ENCODE measurements at regions not wholly inside any gene's neighbourhood (a gene's known extent, or its start where the extent isn't known, plus 50 kb on each side); places are given as distances from the start of the nearest gene placed in this dataset.

DNA sequence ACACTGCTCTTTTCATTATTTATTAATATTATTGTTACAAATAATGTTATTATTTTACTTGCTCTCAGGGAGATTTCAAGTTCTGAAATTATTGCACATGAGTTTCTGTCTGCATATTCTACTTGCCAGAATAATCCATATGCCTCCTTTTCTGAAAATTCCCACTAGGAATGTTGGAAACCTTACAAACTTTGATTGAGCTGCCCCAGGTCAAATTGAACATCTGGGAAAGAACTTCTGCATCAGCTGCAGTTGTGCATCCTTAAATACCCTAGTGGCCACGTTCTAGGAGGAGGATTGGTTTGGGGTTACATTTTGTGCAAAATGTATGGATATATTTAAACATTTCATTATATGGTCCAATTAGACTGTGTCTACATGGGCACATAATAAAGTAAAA lies 1302.7 kb upstream of the PIK3C3 start:
- TF ChIP-seq POLR2A (IDR thresholded peaks at IDR 0.05) (no peak), EP300 (IDR thresholded peaks at IDR 0.05) (no peak), POLR2AphosphoS5 (IDR thresholded peaks at IDR 0.05) (no peak)
- TF ChIP-seq, protein P1, sequence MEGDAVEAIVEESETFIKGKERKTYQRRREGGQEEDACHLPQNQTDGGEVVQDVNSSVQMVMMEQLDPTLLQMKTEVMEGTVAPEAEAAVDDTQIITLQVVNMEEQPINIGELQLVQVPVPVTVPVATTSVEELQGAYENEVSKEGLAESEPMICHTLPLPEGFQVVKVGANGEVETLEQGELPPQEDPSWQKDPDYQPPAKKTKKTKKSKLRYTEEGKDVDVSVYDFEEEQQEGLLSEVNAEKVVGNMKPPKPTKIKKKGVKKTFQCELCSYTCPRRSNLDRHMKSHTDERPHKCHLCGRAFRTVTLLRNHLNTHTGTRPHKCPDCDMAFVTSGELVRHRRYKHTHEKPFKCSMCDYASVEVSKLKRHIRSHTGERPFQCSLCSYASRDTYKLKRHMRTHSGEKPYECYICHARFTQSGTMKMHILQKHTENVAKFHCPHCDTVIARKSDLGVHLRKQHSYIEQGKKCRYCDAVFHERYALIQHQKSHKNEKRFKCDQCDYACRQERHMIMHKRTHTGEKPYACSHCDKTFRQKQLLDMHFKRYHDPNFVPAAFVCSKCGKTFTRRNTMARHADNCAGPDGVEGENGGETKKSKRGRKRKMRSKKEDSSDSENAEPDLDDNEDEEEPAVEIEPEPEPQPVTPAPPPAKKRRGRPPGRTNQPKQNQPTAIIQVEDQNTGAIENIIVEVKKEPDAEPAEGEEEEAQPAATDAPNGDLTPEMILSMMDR (IDR thresholded peaks at IDR 0.05) = no peak
- Histone ChIP-seq H3K4me3 (no peak overlapping the region), H3K9me3 (peaks cover 0 to 3% (median under 1%) of the 10 kb centered on the region in 4 donors), H3K27me3 (no peaks in the 10 kb centered on the region), H3K36me3 (no peaks in the 10 kb centered on the region), H3K27ac (no peak overlapping the region), H3K4me1 (no peaks in the 10 kb centered on the region)
- DNase-seq = no peak
- intact Hi-C loops (cut with DNase I) = no loop called here
- 41 to 50% methylated on average over 1 of the region's 1 CpG for WGBS, 2 donors

DNA sequence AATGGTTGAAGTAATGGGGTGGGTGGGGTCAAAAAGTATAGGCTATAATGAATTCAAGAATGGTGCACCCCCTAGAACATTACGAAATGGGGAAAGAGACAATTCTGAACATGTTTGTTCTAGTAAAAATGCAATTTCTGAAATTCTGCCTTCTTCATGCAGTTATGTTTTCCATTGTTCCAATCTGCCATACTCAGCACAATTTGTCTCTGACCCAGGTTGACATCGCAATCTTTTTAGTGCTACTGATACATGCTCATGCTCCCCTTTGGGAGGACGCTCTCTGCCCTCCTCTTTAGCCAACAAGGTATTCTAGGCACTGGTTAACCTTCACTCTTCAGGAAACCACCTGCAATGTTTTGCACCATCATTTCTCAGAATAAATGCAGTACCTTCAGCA lies 1303.9 kb upstream of the PIK3C3 start:
- intact Hi-C loops (cut with DNase I) = no loop called here
- H3K9me3 ChIP-seq = peaks cover 0 to 3% (median 0%) of the 10 kb centered on the region in 4 donors
- H3K36me3 ChIP-seq = no peaks in the 10 kb centered on the region
- H3K4me1 ChIP-seq = no peaks in the 10 kb centered on the region
- 84 to 88% methylated on average over 3 of the region's 3 CpGs for WGBS, 2 donors
- H3K4me3 ChIP-seq = no peak overlapping the region
- DNase-seq = no peak
- no peak overlapping the region for H3K27ac ChIP-seq
- TF ChIP-seq POLR2AphosphoS5 (IDR thresholded peaks at IDR 0.05) (no peak), EP300 (IDR thresholded peaks at IDR 0.05) (no peak), POLR2A (IDR thresholded peaks at IDR 0.05) (no peak)
- TF ChIP-seq, protein P1 (IDR thresholded peaks at IDR 0.05) = no peak
- H3K27me3 ChIP-seq = no peaks in the 10 kb centered on the region

DNA sequence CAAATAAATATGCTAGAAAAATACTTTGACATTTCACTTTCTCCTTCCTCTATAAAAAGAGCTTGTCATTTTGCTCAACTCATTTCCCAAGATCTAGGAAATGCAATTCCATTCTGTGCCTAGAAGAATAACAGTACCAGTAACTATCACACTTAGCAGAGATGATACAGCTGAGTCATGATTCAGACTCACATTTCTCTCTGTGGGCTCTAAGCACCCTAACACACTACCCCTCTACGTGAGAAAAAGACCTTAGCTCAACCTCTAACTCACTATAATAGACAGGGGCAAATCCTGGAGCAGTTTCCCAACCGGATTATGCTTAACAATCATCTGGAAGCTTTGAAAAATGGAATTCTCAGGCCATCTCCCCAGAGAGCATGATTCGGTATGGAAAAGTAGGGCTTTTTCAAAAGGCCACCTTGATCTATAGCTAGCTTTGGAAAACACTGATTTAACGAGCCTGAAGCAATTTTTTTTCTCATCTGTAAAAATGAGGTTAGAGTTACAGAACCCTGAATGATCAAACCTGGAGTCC lies 1312.3 kb upstream of the PIK3C3 start:
- no peak overlapping the region for H3K4me3 ChIP-seq
- intact Hi-C loops (cut with DNase I) = no loop called here
- no peaks in the 10 kb centered on the region for H3K36me3 ChIP-seq
- TF ChIP-seq EP300 (IDR thresholded peaks at IDR 0.05) (no peak), POLR2A (IDR thresholded peaks at IDR 0.05) (no peak), POLR2AphosphoS5 (IDR thresholded peaks at IDR 0.05) (no peak)
- TF ChIP-seq, protein P1 (IDR thresholded peaks at IDR 0.05) = no peak
- H3K9me3 ChIP-seq = no peaks in the 10 kb centered on the region
- no peak for DNase-seq
- no peak overlapping the region for H3K27ac ChIP-seq
- no peaks in the 10 kb centered on the region for H3K27me3 ChIP-seq
- WGBS, 2 donors = 73 to 79% methylated on average over 4 of the region's 4 CpGs
- H3K4me1 ChIP-seq = no peaks in the 10 kb centered on the region

DNA sequence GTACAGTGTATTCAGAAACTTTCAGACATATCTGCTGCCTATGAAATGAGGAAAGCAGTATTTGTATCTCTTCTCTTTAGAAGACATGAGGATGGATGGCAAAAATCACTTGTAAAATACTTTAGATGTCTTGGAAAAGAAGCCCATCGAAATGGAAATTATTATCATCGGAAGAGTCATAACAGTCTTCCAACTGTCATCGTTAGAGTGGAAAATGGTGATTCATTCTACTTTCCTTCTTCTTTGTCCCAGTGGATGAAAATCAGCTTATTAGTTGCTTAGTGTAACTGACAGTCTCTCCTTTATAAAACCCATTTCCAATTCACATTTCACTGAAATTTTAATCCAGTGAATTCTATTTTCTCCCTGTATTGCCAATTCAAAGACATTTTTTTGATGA lies 1323.7 kb upstream of the PIK3C3 start:
- peaks cover 0 to 4% (median 0%) of the 10 kb centered on the region in 4 donors for H3K9me3 ChIP-seq
- no peaks in the 10 kb centered on the region for H3K4me1 ChIP-seq
- 94 to 95% methylated on average over 3 of the region's 3 CpGs for WGBS, 2 donors
- DNase-seq = no peak
- intact Hi-C loops (cut with DNase I) = no loop called here
- no peaks in the 10 kb centered on the region for H3K36me3 ChIP-seq
- no peaks in the 10 kb centered on the region for H3K27me3 ChIP-seq
- H3K4me3 ChIP-seq = no peak overlapping the region
- H3K27ac ChIP-seq = no peak overlapping the region
- TF ChIP-seq EP300 (IDR thresholded peaks at IDR 0.05) (no peak), POLR2A (IDR thresholded peaks at IDR 0.05) (no peak), POLR2AphosphoS5 (IDR thresholded peaks at IDR 0.05) (no peak)
- TF ChIP-seq, protein P1 (IDR thresholded peaks at IDR 0.05) = no peak

DNA sequence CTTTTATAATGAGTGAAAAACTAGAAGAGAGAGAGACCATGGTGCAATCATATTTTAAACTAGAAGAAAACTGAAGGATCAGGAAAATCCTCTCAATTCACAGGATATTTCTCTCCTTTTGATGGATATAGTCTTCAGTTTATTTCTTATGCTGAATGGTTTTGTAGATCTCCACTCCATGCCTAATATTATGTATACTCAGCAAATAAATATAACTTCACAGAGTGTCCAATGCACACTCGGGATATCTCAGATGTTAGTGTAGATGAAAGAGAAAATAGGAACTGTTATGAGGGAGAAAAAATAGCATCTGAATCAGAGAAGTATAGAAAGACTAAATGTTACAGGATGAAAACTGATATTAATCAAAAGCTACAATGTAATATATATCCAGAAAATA lies 1324.5 kb upstream of the PIK3C3 start:
- 86 to 92% methylated on average over 1 of the region's 1 CpG for WGBS, 2 donors
- TF ChIP-seq EP300 (IDR thresholded peaks at IDR 0.05) = no peak
- TF ChIP-seq POLR2A (IDR thresholded peaks at IDR 0.05) = no peak
- TF ChIP-seq, protein P1 (IDR thresholded peaks at IDR 0.05) = no peak
- no peak for TF ChIP-seq POLR2AphosphoS5 (IDR thresholded peaks at IDR 0.05)
- DNase-seq = no peak
- no peaks in the 10 kb centered on the region for H3K4me1 ChIP-seq
- H3K9me3 ChIP-seq = peaks cover 0 to 4% (median 0%) of the 10 kb centered on the region in 4 donors
- intact Hi-C loops (cut with DNase I) = no loop called here
- H3K27me3 ChIP-seq = no peaks in the 10 kb centered on the region
- H3K27ac ChIP-seq = no peak overlapping the region
- H3K36me3 ChIP-seq = no peaks in the 10 kb centered on the region
- no peak overlapping the region for H3K4me3 ChIP-seq

Data from sigmoid colon (tissue), 6 donors.